KOPT-K1 (cell line): ENCODE measurements at regions not wholly inside any gene's neighbourhood (a gene's known extent, or its start where the extent isn't known, plus 50 kb on each side); places are given as distances from the start of the nearest gene placed in this dataset.
"Not testable (repeated sequence)": the region's sequence is repeated elsewhere in the genome, so short reads cannot be mapped to it uniquely, and the experiment has no call there.

Source experiments
- H3K27ac ChIP-seq: fragments of 200-600 bp; sonication (generic); 2 replicates; pipeline ENCODE4 v1.5.1; 2016; ENCODE audit warnings: antibody characterized with exemption, mild to moderate bottlenecking, low read depth, low read length; ENCODE audit not compliant: poor library complexity, severe bottlenecking
- H3K36me3 ChIP-seq: fragments of 200-600 bp; sonication (generic); 2 replicates; pipeline ENCODE4 v1.5.1; 2017; ENCODE audit warnings: antibody characterized with exemption, mild to moderate bottlenecking, low read length, moderate library complexity; ENCODE audit not compliant: insufficient read depth
- H3K9me3 ChIP-seq: fragments of 200-600 bp; sonication (generic); 2 replicates; pipeline ENCODE4 v1.5.1; 2017; ENCODE audit warnings: antibody characterized with exemption, low read length, mild to moderate bottlenecking; ENCODE audit not compliant: insufficient read depth, poor library complexity, severe bottlenecking

GRCh38 chr17:54521137-54521536, 379.5 kb upstream of the TOM1L1 start:
- Histone ChIP-seq H3K36me3 (no peaks in the 10 kb centered on the region), H3K9me3 (no peaks in the 10 kb centered on the region), H3K27ac (no peak overlapping the region)

DNA sequence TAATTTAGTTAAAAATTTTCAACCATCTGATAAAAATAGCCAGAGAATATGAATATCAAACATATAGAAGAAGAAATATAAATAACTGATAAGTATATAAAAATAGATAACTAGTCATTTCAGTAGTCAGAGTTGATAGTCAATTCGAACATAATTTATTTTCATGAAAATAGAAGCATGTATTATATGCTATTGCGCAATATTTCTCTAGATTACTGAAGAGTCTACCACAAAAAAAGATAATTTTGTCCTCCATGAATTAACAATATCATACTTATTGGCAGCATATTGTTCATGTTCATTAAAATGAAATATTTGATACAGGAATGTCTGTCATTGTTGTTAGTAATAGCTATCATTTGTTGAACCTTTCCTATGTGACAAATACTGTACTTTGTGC, 376.2 kb upstream of the TOM1L1 start:
- no peak overlapping the region for H3K27ac ChIP-seq
- no peaks in the 10 kb centered on the region for H3K9me3 ChIP-seq
- no peaks in the 10 kb centered on the region for H3K36me3 ChIP-seq

DNA sequence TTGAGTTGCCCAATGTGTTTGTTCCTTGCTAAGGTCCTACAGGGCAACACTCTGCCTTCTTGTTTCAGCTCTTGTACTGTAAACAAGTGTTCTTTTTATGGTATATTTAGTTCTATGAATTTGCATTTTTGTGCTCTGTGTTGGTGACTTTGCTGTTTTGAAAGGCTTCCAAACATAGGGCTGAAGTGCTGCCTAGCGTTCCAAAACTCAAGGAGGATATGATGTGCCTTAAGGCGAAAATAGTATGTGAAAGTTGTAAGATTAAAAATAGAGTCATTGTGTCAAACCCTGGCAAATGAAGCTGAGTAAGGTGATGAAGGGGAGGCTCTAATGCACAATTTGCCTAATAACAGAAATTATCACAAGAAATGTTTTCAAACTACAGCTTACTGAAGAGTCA, 372.7 kb upstream of the TOM1L1 start:
- Histone ChIP-seq H3K36me3 (no peaks in the 10 kb centered on the region), H3K27ac (no peak overlapping the region), H3K9me3 (no peaks in the 10 kb centered on the region)

DNA sequence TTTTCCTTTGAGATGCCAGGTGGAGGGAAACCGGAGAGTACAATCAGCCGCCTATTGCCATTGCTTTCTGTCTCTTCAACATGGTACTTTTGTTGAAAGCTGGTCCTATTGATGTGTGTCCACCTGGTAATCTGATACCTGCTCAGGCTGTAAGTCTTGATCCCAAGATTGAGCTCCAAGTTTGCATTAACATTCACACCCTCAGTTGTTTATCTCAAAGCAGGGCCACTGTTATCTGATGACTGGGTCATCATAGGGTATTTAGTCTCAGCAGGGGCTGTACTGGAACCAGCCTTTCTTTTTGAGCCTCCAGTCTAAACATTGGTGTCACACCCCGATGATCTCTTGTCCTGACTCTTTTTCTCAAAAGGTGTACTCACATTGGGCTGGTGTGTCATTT, 370.3 kb upstream of the TOM1L1 start:
- no peak overlapping the region for H3K27ac ChIP-seq
- no peaks in the 10 kb centered on the region for H3K9me3 ChIP-seq
- no peaks in the 10 kb centered on the region for H3K36me3 ChIP-seq

DNA sequence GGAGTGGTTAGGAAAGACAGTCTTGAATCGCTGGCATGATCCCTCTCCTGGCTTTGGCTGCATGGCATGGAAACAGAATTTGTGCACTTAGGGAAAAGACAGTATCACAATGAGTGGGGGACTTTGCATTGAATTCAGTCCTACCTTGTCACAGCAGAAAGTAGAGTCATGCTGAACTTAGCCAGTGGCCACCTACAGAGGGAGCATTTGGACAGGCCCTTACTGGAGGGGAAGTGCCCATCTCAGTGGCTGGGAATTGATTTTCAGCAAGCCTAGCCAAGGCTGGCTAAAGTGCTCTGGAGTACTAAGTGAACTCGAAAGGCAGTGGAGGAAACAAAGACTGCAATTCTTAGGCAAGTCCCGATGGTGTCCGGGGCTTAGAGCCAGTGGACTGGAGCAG, 364.3 kb upstream of the TOM1L1 start:
- H3K36me3 ChIP-seq, result no peaks in the 10 kb centered on the region
- no peaks in the 10 kb centered on the region for H3K9me3 ChIP-seq
- no peak overlapping the region for H3K27ac ChIP-seq

DNA sequence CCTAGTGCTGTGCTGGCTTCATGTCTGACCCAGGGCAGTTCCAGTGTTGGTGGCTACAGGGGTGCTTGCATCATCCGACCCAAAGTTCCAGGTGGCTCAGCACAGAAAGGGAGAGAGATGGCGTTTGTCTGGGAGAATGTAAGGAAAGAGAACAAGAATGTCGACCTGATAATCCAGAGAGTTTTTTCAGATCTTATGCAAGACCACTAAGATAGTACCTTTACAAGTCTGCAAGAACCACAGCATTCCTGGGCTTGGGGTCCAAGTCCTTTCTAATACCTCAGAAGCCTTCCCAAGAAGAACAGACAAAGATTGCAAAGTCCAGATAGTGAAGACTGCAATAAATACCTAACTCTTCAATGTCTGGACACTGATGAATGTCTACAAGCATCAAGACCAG, 363.0 kb upstream of the TOM1L1 start:
- Histone ChIP-seq H3K9me3 (no peaks in the 10 kb centered on the region), H3K27ac (no peak overlapping the region), H3K36me3 (no peaks in the 10 kb centered on the region)

GRCh38 chr17:54544249-54544648, 356.4 kb upstream of the TOM1L1 start:
- Histone ChIP-seq H3K27ac (no peak overlapping the region), H3K36me3 (no peaks in the 10 kb centered on the region), H3K9me3 (no peaks in the 10 kb centered on the region)

DNA sequence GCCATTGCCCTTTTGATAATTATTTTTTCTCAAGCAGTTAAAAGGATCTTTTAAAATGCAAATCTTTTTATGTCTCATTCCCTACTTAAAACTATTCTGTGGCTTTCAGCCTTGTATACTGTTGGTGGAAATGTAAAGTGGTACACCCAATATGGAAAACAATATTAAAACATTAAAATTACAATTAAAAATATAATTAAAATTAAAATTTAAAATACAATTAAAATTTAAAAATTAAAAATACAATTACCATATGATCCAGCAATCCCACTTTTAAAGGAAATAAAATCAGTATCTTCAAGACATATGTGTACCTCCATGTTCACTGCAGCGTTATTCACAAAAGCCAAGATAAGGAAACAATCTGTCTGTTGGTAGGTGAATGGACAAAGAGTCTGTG, 340.8 kb upstream of the TOM1L1 start:
- Histone ChIP-seq H3K36me3 (no peaks in the 10 kb centered on the region), H3K9me3 (no peaks in the 10 kb centered on the region), H3K27ac (no peak overlapping the region)

DNA sequence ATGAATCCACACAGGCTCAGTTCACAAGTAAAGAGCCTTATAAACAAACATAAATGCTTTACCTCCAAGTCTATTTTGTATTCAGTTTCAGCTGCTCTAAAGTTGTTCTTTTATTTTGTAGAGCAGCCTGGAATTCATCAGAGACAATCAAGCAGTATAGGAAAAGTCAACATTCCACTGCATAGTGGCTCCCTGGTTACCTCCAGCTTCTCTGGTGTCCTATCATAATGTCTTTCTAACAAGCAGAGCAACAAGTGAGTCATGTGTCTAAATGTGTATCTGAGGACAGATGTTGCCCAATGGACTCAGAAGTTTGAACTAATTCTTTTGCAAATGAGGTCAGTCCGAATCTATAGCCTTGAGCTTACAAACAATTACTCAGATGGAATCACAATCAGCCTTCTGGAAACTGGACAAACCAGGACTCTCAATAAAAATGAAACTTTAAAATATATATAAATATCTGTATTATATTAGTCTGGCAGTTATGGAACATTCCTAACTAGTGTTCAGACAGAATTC, 292.0 kb upstream of the TOM1L1 start:
- H3K27ac ChIP-seq, result no peak overlapping the region
- peaks cover 6% of the 10 kb centered on the region for H3K9me3 ChIP-seq
- H3K36me3 ChIP-seq, result no peaks in the 10 kb centered on the region

DNA sequence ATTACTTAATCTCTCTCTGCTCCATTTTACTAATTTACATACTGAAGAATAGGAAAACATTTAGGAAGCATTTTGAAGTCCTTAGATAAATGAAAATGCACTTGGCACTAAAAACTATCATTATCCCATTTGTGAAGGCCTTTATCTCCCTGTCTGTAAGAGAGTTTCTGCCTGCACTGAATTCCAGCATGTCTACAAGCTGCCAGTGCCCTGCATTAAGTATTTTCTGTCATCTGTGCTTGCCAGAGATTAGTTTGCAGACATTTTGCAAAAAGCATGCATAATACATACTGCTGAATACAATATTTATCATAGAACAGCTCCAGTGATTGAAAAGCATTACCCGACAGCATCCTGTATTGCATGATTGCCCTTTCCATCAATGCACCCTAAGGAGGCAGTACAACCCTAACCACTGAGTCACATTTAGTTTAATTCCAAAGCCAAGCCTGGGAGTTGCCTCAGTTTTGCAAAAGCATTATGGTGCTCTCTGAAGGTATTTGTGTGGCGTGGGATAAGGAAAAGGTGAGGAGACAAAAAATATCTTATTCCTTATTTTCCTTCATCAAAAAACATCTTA, 280.2 kb upstream of the TOM1L1 start:
- Histone ChIP-seq H3K36me3 (no peaks in the 10 kb centered on the region), H3K27ac (no peak overlapping the region), H3K9me3 (no peaks in the 10 kb centered on the region)

GRCh38 chr17:54623746-54624145, 276.9 kb upstream of the TOM1L1 start:
- Histone ChIP-seq H3K27ac (no peak overlapping the region), H3K9me3 (no peaks in the 10 kb centered on the region), H3K36me3 (no peaks in the 10 kb centered on the region)

DNA sequence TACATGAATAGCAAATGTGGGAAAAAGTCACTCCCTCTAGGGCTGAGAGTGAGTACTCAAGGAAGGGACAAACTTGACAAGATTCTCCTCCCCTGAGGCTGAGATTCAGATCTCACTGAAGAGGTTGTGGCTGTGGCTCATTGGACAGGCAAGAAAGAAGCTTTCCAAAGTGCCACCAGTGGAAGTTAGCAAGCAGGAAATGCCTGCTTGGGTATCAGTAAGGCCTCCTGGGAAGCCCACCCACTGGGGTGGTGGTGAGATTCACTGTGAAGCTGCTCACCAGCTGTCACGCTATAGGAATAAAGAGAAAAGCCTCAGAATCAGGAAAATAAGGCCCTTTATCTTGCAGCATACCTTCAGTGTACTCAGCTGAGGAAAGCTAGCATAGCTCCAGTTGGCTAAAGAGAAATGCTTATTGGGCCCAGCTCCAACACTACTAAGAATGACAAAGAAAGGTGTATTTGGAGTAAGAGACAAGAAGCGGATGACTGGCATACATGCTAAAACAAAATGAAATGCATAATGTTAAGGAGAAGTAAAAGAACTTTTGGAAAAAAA, 274.4 kb upstream of the TOM1L1 start:
- H3K9me3 ChIP-seq, result no peaks in the 10 kb centered on the region
- no peaks in the 10 kb centered on the region for H3K36me3 ChIP-seq
- H3K27ac ChIP-seq, result no peak overlapping the region

DNA sequence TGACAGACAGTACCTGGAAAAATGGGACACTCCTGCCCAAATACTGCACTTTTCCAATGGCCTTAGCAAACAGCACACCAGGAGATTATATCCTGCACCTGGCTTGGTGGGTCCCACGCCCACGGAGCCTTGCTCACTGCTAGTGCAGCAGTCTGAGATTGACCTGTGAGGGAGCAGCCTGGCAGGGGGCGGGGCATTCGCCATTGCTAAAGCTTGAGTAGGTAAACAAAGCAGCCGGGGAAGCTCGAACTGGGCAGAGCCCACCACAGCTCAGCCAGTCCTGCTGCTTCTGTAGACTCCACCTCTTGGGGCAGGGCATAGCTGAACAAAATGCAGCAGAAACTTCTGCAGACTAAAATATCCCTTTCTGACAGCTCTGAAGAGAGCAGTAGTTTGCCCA, 261.2 kb upstream of the TOM1L1 start:
- H3K9me3 ChIP-seq, H3K27ac ChIP-seq, H3K36me3 ChIP-seq: not testable (repeated sequence)

DNA sequence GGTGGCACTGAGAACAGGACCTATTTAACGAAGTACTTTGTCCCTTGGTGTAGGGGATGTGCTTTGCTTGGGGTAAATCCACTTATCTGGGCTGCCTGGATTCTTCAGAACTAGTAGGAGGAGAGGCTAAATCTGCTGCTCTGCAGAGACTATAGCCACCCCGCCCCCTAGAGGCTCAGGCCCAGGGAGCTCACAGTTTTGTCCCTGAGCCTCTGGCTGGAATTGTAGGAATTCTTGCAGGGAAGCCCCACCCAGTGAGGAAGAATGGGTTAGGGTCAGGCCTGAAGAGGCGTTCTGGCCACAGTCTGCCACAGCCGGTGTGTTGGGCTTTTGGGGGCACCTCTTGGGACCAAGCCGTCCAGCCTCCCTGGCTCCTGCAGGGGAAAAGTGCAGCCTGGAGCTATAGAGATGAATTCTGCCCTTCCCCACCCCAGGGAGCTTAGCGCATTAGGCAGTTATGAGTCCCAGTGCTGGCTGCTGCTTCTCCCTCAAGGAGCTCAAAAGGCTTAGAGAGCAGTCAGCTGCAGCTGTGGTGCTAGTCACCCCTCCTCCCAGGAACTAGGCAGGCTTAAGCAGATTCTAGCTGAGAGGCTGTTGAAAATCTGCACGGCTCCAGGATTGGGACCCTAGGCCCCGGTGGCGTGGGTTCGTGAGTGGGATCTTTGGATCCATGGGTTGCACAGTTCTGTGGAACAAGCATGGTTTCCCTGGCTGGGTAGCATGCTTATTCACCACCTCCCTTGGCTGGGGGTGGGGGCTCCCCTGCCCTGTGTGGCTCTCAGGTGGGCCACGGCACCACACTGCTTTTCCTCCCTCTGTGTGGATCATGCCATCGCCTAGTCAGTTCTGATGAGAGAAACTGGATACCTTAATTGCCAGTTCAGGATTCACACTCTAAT, 237.4 kb upstream of the TOM1L1 start:
- Histone ChIP-seq H3K9me3 (no peaks in the 10 kb centered on the region), H3K27ac (no peak overlapping the region), H3K36me3 (no peaks in the 10 kb centered on the region)

DNA sequence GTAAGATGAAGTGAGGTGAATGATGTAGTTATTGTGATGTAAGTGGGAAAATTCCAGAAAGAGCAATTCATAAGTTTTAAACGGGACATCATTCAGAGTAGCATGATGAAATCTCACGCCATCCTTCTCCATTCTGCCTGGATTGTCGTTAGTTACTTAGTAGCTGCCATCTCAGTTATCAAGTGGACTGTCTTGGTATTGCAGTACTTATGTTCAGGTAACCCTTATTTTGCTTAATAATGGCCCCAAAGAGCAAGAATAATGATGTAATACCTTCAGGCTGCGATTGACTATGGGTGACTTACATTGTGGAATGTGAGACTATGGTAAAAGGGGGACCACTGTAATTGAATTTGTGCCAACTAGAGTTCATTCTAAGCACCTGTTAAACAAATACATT, 234.1 kb upstream of the TOM1L1 start:
- no peaks in the 10 kb centered on the region for H3K9me3 ChIP-seq
- H3K27ac ChIP-seq, result no peak overlapping the region
- no peaks in the 10 kb centered on the region for H3K36me3 ChIP-seq
